Gastrocnemius medialis (tissue), 4 donors: ENCODE measurements at regions not wholly inside any gene's neighbourhood (a gene's known extent, or its start where the extent isn't known, plus 50 kb on each side); places are given as distances from the start of the nearest gene placed in this dataset.

Source experiments
- CTCF ChIP-seq, 5 experiments: fragments of 450-650 bp in 3 of 5; fragments of 200-600 bp in 2 of 5; sonication (generic) in 2 of 5; IDR thresholded peaks in 4 of 5; conservative IDR thresholded peaks in 1 of 5; 1 replicate in 4 of 5; 2 replicates in 1 of 5; pipeline ENCODE4 v1.5.1; 2016 to 2019; ENCODE audit warnings: antibody characterized with exemption in 5 of 5, mild to moderate bottlenecking in 3 of 5, moderate library complexity in 3 of 5
- POLR2A ChIP-seq, 2 donors: fragments of 450-650 bp; IDR thresholded peaks; one replicate each; pipeline ENCODE4 v1.6.1; 2017; ENCODE audit warnings: antibody characterized with exemption in 2 of 2, mild to moderate bottlenecking in 2 of 2, moderate library complexity in 2 of 2

GRCh38 chr13:83211301-83211700 is 671.0 kb downstream of the SLITRK1 start:
- no peak for TF ChIP-seq POLR2A (IDR thresholded peaks at IDR 0.05)
- no peak for TF ChIP-seq CTCF (IDR thresholded peaks at IDR 0.05 in 4 of 5, conservative IDR thresholded peaks at IDR 0.05 in 1 of 5)
